ENCODE measurements at regions not wholly inside any gene's neighbourhood (a gene's known extent, or its start where the extent isn't known, plus 50 kb on each side); places are given as distances from the start of the nearest gene placed in this dataset.

- ATAC-seq = no peak
- Mint-ChIP-seq H3K4me3 (no peak overlapping the region), H3K4me1 (ENCODE audit: low read depth) (no peaks in the 10 kb centered on the region), H3K9me3 (no peaks in the 10 kb centered on the region), H3K27me3 (ENCODE audit: low read depth) (no peaks in the 10 kb centered on the region), H3K36me3 (ENCODE audit: insufficient read depth) (no peaks in the 10 kb centered on the region)
- DNase-seq = no peak
These were observed 139.8 kb upstream of the SLC30A5 start for GRCh38 chr5:68953875-68954617.

GRCh38 chr5:68954618-68954910, 139.2 kb upstream of the SLC30A5 start:
- DNase-seq (no peak), ATAC-seq (no peak)
- Mint-ChIP-seq H3K4me1 (ENCODE audit: low read depth) (no peaks in the 10 kb centered on the region), H3K27me3 (ENCODE audit: low read depth) (no peaks in the 10 kb centered on the region), H3K4me3 (no peak overlapping the region), H3K36me3 (ENCODE audit: insufficient read depth) (no peaks in the 10 kb centered on the region), H3K9me3 (no peaks in the 10 kb centered on the region)

DNA sequence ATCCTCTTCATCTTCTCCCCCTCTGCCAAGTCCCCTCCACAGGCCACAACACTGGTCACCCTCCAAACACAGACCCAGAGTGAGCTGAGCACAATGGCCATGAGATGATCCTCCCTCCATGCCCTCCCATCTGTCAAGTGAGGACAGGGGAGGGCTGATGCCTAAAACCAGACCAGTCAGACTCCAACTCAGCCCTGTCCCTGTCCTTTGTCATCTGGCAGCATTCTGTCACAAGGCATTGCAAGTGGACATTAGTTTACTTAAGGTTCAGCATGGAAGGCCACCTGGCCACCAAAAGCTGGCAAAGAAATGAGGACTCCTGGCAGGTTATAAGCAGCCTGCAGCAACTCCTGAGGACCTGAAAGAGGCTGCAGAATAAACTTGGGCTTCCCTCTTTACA, 136.2 kb upstream of the SLC30A5 start:
- no peak for DNase-seq
- no peak for ATAC-seq
- Mint-ChIP-seq H3K4me1 (ENCODE audit: low read depth) (no peaks in the 10 kb centered on the region), H3K9me3 (no peaks in the 10 kb centered on the region), H3K27me3 (ENCODE audit: low read depth) (no peaks in the 10 kb centered on the region), H3K36me3 (ENCODE audit: insufficient read depth) (no peaks in the 10 kb centered on the region), H3K4me3 (no peak overlapping the region)

DNA sequence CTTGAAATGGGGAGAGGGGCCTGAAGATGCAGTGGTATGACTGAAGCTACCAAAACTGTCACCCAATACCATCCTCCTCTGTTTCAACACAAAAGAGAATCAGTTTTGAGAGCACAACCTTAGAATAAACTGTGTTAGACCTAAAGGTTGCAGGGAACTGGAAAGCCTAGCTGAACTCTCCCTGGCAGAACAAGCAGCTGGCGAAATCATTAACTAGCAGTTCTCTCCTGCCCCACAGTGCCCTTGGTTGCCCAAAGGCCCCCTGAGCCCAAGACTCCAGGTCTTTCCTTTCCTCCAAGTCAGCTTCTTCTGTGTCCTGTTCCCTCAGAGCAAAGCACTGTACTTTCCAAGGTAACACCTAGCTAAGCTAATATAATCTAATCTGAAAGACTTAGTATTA, 135.4 kb upstream of the SLC30A5 start:
- DNase-seq (no peak), ATAC-seq (no peak)
- Mint-ChIP-seq H3K27me3 (ENCODE audit: low read depth) (no peaks in the 10 kb centered on the region), H3K4me1 (ENCODE audit: low read depth) (peaks cover 2% of the 10 kb centered on the region), H3K4me3 (no peak overlapping the region), H3K9me3 (no peaks in the 10 kb centered on the region), H3K36me3 (ENCODE audit: insufficient read depth) (no peaks in the 10 kb centered on the region)

- no peak for DNase-seq
- Mint-ChIP-seq H3K9me3 (no peaks in the 10 kb centered on the region), H3K4me1 (ENCODE audit: low read depth) (peaks cover 2% of the 10 kb centered on the region), H3K27me3 (ENCODE audit: low read depth) (no peaks in the 10 kb centered on the region), H3K36me3 (ENCODE audit: insufficient read depth) (no peaks in the 10 kb centered on the region), H3K4me3 (no peak overlapping the region)
- no peak for ATAC-seq
These were observed 133.4 kb upstream of the SLC30A5 start for GRCh38 chr5:68960456-68960855.

DNA sequence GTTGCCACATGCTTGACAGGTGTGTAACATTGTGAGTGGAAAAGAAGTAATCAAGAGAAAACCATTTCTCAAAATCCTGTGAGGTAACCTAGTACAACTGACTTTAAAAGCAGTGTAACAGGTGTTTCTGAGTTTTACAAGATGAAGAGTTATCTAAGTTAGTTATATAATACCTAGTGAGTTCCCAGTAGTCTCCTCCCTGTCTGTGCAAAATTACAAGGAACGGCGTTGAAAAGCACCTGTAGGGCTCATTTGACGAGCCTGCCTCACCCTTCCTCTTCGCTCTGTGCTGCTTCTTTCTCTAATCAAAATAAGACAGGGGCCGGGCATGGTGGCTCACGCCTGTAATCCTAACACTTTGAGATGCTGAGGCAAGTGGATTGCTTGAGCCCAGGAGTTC, 132.9 kb upstream of the SLC30A5 start:
- Mint-ChIP-seq H3K4me1 (ENCODE audit: low read depth) (peaks cover 2% of the 10 kb centered on the region), H3K4me3 (no peak overlapping the region), H3K36me3 (ENCODE audit: insufficient read depth) (no peaks in the 10 kb centered on the region), H3K9me3 (no peaks in the 10 kb centered on the region), H3K27me3 (ENCODE audit: low read depth) (no peaks in the 10 kb centered on the region)
- ATAC-seq (no peak), DNase-seq (no peak)

DNA sequence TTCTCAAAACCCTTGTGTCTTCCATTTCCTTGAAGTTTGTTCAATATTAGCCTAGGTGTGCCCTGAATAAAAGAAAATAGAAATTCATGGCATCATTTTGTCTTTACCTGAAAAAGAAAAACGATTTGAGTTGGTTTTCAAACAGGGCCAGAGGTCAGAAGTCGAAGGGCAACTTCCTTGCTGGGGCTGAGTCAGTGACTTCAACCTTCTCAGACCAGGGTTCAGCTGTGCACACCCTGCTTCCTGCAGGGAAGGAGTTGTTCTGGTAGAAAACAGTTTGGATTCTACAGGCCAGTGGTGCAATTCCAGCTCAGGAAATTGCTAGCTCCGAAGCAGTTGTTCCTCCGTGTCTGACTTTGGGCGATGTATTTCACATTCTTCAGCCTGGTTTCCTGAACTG, 132.1 kb upstream of the SLC30A5 start:
- Mint-ChIP-seq H3K4me3 (no peak overlapping the region), H3K4me1 (ENCODE audit: low read depth) (peaks cover 2% of the 10 kb centered on the region), H3K27me3 (ENCODE audit: low read depth) (no peaks in the 10 kb centered on the region), H3K9me3 (no peaks in the 10 kb centered on the region), H3K36me3 (ENCODE audit: insufficient read depth) (no peaks in the 10 kb centered on the region)
- ATAC-seq (no peak), DNase-seq (no peak)

DNA sequence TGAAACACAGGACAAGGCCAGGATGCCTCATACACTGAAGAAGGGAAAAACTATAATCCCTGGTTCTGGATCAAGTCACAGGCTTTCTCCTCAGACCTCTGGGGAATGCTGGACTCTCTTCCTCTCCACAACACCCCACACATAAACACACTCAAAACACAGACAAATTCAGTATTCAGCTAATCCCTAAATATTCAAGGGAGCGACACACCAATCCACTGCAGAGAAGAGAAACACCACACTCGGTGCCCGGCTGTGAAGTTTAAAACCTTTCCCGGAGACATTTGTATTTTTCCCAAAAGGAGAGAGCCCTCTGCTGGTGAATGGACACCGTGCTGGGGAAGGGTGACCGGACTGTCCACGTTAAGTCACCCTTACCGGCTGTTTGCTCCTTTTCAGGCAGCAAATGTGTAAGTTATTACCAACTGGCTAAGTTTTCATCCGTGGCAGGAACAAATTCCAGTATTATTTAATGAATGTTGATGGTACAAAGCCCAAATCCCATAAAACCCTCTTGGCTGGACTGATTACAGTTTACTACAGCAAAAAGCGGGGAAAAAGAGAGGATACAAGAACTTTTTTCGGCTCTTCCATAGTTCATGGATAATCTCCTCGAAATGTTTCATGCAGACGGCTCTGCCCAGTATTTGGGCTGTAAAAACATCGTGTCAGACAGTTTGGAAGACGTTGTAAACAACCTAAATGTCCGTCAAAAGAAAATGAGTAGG, 130.9 kb upstream of the SLC30A5 start:
- H3K27me3 Mint-ChIP-seq (ENCODE audit: low read depth) = no peaks in the 10 kb centered on the region
- DNase-seq = no peak
- H3K4me1 Mint-ChIP-seq (ENCODE audit: low read depth) = peaks cover 2% of the 10 kb centered on the region
- no peaks in the 10 kb centered on the region for H3K36me3 Mint-ChIP-seq (ENCODE audit: insufficient read depth)
- no peak for ATAC-seq
- H3K4me3 Mint-ChIP-seq = no peak overlapping the region
- no peaks in the 10 kb centered on the region for H3K9me3 Mint-ChIP-seq

- Mint-ChIP-seq H3K36me3 (ENCODE audit: insufficient read depth) (no peaks in the 10 kb centered on the region), H3K27me3 (ENCODE audit: low read depth) (peaks cover 5% of the 10 kb centered on the region), H3K4me1 (ENCODE audit: low read depth) (peaks cover 2% of the 10 kb centered on the region), H3K9me3 (no peaks in the 10 kb centered on the region), H3K4me3 (no peak overlapping the region)
- DNase-seq (no peak), ATAC-seq (no peak)
These were observed 129.1 kb upstream of the SLC30A5 start for GRCh38 chr5:68964679-68965078.

DNA sequence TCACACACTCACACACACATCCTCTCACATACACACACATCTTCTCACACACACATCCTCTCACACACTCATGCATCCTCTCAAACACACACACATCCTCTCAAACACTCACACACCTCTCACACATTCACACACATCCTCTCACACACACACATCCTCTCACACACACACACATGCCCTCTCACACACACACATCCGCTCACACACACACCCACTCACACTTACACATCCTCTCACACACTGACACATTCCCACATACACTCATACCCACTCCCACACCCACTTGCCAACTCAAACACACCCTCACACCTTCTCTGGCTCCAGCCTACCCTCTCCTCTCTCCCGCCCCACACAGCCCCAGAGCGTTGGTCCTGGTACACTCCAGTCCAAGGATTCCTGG, 127.9 kb upstream of the SLC30A5 start:
- H3K9me3 Mint-ChIP-seq = no peaks in the 10 kb centered on the region
- no peak for DNase-seq
- peaks cover 6% of the 10 kb centered on the region for H3K27me3 Mint-ChIP-seq (ENCODE audit: low read depth)
- no peak for ATAC-seq
- no peaks in the 10 kb centered on the region for H3K36me3 Mint-ChIP-seq (ENCODE audit: insufficient read depth)
- peaks cover 2% of the 10 kb centered on the region for H3K4me1 Mint-ChIP-seq (ENCODE audit: low read depth)
- H3K4me3 Mint-ChIP-seq = no peak overlapping the region

DNA sequence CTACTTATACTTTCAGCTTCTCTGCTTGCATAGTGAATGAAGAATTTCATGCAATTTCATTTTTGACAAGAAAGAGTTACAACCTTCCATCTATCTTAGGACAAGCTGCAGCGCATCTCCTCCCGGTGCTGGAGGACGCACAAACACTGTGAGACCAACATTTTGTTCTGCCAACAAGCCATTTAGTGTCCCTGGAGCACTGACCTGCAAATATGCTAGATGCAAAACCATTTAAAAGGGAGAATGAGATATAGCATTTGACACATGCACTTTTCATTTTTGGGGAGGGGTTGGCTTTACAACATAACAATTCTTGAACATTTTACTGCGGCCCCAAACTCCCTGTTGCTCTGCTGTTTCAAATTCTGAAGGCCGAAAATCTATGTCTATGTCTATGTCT, 127.2 kb upstream of the SLC30A5 start:
- H3K27me3 Mint-ChIP-seq (ENCODE audit: low read depth) = peaks cover 9% of the 10 kb centered on the region
- no peaks in the 10 kb centered on the region for H3K9me3 Mint-ChIP-seq
- no peaks in the 10 kb centered on the region for H3K36me3 Mint-ChIP-seq (ENCODE audit: insufficient read depth)
- no peak overlapping the region for H3K4me3 Mint-ChIP-seq
- no peak for ATAC-seq
- peaks cover 2% of the 10 kb centered on the region for H3K4me1 Mint-ChIP-seq (ENCODE audit: low read depth)
- no peak for DNase-seq

DNA sequence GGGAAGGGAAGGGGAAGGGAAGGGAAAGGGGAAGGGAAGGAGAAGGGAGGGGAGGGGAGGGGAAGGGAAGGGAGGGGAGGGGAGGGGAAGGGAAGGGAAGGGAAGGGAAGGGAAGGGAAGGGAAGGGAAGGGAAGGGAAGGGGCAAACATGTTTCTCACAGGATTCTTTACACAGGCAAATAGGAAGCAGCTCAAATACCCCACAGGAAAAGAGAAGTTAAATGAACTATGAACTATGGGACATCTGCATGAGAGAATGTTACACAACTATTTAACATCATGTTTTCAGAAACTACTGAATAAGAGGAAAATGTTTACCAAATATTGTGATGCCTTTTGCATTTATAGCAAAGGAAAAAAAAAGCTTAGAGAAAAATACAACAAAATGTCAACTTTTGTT, 125.4 kb upstream of the SLC30A5 start:
- Mint-ChIP-seq H3K9me3 (no peaks in the 10 kb centered on the region), H3K36me3 (ENCODE audit: insufficient read depth) (no peaks in the 10 kb centered on the region)

GRCh38 chr5:68970617-68971016, 123.2 kb upstream of the SLC30A5 start:
- H3K36me3 Mint-ChIP-seq (ENCODE audit: insufficient read depth) = no peaks in the 10 kb centered on the region
- H3K9me3 Mint-ChIP-seq = peaks cover 3% of the 10 kb centered on the region
- DNase-seq (no peak), ATAC-seq (no peak)
- H3K4me1 Mint-ChIP-seq (ENCODE audit: low read depth) = no peaks in the 10 kb centered on the region
- H3K27me3 Mint-ChIP-seq (ENCODE audit: low read depth) = peaks cover 18% of the 10 kb centered on the region
- H3K4me3 Mint-ChIP-seq = no peak overlapping the region

More for the DNA sequence above, 125.4 kb upstream of the SLC30A5 start:
- H3K4me3 Mint-ChIP-seq = no peak overlapping the region
- no peaks in the 10 kb centered on the region for H3K4me1 Mint-ChIP-seq (ENCODE audit: low read depth)
- H3K27me3 Mint-ChIP-seq (ENCODE audit: low read depth) = peaks cover 16% of the 10 kb centered on the region
- no peak for DNase-seq
- ATAC-seq = no peak

DNA sequence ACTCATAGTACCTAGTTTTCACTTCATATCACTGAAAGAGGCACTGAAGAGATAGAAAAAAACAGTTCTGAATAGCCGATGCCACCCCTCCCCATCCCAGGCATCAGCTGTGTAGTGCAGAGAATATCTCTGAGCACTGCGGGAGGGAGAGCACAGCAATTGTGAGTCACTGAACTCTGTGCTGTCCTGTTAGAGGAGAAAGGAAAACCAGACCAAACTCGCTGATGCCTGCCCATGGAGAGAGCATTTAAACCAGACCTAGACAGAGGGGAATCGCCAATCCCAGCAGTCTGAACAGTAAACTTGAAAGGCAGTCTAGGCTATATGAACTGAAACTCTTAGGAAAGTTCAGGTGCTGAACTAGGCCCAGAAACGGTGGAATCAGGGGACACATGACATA, 120.1 kb upstream of the SLC30A5 start:
- no peak for ATAC-seq
- Mint-ChIP-seq H3K27me3 (ENCODE audit: low read depth) (peaks cover 23% of the 10 kb centered on the region), H3K36me3 (ENCODE audit: insufficient read depth) (peaks cover 2% of the 10 kb centered on the region), H3K4me1 (ENCODE audit: low read depth) (no peaks in the 10 kb centered on the region), H3K4me3 (no peak overlapping the region), H3K9me3 (peaks cover 13% of the 10 kb centered on the region)
- DNase-seq = no peak

DNA sequence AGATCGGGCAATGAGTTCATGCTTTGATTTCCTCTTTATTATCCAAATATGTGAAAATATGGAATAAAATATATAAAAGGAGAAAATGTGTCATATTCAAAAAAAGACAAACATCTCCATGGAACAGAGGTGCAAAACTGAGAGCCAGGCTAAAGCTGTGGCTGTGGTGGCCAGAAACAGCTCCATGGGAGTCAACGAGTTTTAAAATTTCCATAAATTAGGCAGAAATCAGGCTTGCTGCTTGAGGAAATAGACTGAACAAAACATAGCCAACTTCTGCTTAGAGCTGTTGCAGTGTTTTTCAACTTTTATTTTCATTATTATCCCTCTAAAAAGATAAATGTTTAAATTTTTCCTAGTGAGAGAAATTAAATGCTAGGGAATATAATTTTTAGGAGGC, 110.8 kb upstream of the SLC30A5 start:
- peaks cover 9% of the 10 kb centered on the region for H3K27me3 Mint-ChIP-seq (ENCODE audit: low read depth)
- no peaks in the 10 kb centered on the region for H3K4me1 Mint-ChIP-seq (ENCODE audit: low read depth)
- H3K36me3 Mint-ChIP-seq (ENCODE audit: insufficient read depth) = no peaks in the 10 kb centered on the region
- no peaks in the 10 kb centered on the region for H3K9me3 Mint-ChIP-seq
- no peak for ATAC-seq
- H3K4me3 Mint-ChIP-seq = no peak overlapping the region
- DNase-seq = no peak
